WTC11 (cell line): ENCODE measurements at regions not wholly inside any gene's neighbourhood (a gene's known extent, or its start where the extent isn't known, plus 50 kb on each side); places are given as distances from the start of the nearest gene placed in this dataset.

Experiments
- ATAC-seq: fragments of 200-7000 bp; cut with Tn5 transposase; 2 replicates; pipeline ENCODE4 v1.10.0; 2021; ENCODE audit warnings: mild to moderate bottlenecking, moderate library complexity
- CTCF ChIA-PET: fragments of 300-600 bp; sonication (Branson Sonifier 250); formaldehyde crosslinking; loops from one replicate; lab custom pipeline; 2021; ENCODE audit warnings: antibody characterized with exemption; lab: Charles Lee
- POLR2A ChIA-PET: fragments of 350-600 bp; sonication (Branson Sonifier 250); formaldehyde crosslinking; loops from one replicate; lab custom pipeline; 2021; ENCODE audit warnings: antibody characterized with exemption; lab: Charles Lee
- DNase-seq: peaks from one replicate; pipeline ENCODE4 v3.0.0; 2021; ENCODE audit warnings: low spot score
- H3K27ac Mint-ChIP-seq: 2 replicates; pipeline ENCODE4 v1.8.0; 2021; ENCODE audit warnings: mixed read lengths
- H3K27me3 Mint-ChIP-seq: 2 replicates; pipeline ENCODE4 v1.8.0; 2021; ENCODE audit warnings: low read depth, mild to moderate bottlenecking, moderate library complexity, mixed read lengths
- H3K36me3 Mint-ChIP-seq: 2 replicates; pipeline ENCODE4 v1.8.0; 2021; ENCODE audit warnings: mixed read lengths
- H3K4me1 Mint-ChIP-seq: 2 replicates; pipeline ENCODE4 v1.8.0; 2022; ENCODE audit warnings: mixed read lengths
- H3K4me3 Mint-ChIP-seq: 2 replicates; pipeline ENCODE4 v1.8.0; 2021; ENCODE audit warnings: mild to moderate bottlenecking, moderate library complexity, mixed read lengths
- H3K9me3 Mint-ChIP-seq: 2 replicates; pipeline ENCODE4 v1.8.0; 2021; ENCODE audit warnings: mixed read lengths
- CTCF ChIP-seq: fragments of 200-600 bp; IDR thresholded peaks from 2 replicates; pipeline ENCODE4 v1.8.0; 2022; ENCODE audit warnings: antibody characterized with exemption
- GTF2I ChIP-seq: fragments of 250-450 bp; sonication (Bioruptor Pico); conservative IDR thresholded peaks from 2 replicates; pipeline ENCODE4 v1.4.0; 2021; ENCODE audit warnings: mild to moderate bottlenecking
- HMGA2 ChIP-seq: fragments of 250-450 bp; sonication (Bioruptor Pico); IDR thresholded peaks from 2 replicates; pipeline ENCODE4 v1.4.0; 2021; ENCODE audit warnings: mild to moderate bottlenecking, moderate library complexity
- JUN ChIP-seq: sonication (generic); formaldehyde crosslinking; IDR thresholded peaks from 2 replicates; pipeline ENCODE4 v1.8.0; 2023; ENCODE audit warnings: mild to moderate bottlenecking, missing genetic modification reagents
- NFYB ChIP-seq: sonication (generic); formaldehyde crosslinking; conservative IDR thresholded peaks from 2 replicates; pipeline ENCODE4 v1.8.0; 2022; ENCODE audit warnings: low read depth, missing genetic modification reagents
- NR1H2 ChIP-seq: sonication (generic); formaldehyde crosslinking; IDR thresholded peaks from 2 replicates; pipeline ENCODE4 v1.9.0; 2021; ENCODE audit warnings: mild to moderate bottlenecking, moderate library complexity, missing genetic modification reagents
- NR2C2 ChIP-seq: sonication (generic); formaldehyde crosslinking; IDR thresholded peaks from 2 replicates; pipeline ENCODE4 v1.8.0; 2022; ENCODE audit warnings: mild to moderate bottlenecking, missing genetic modification reagents
- TCF7 ChIP-seq: sonication (generic); formaldehyde crosslinking; IDR thresholded peaks from 2 replicates; pipeline ENCODE4 v1.8.0; 2022; ENCODE audit warnings: mild to moderate bottlenecking, low read depth, missing genetic modification reagents, moderate library complexity
- TEAD1 ChIP-seq: sonication (generic); formaldehyde crosslinking; IDR thresholded peaks from 2 replicates; pipeline ENCODE4 v1.8.0; 2022; ENCODE audit warnings: mild to moderate bottlenecking, missing genetic modification reagents
- USF1 ChIP-seq: sonication (generic); formaldehyde crosslinking; IDR thresholded peaks from 2 replicates; pipeline ENCODE4 v1.8.0; 2022; ENCODE audit warnings: mild to moderate bottlenecking, missing genetic modification reagents
- ZNF138 ChIP-seq: sonication (generic); formaldehyde crosslinking; conservative IDR thresholded peaks from 2 replicates; pipeline ENCODE4 v1.8.1; 2022; ENCODE audit warnings: mild to moderate bottlenecking, moderate library complexity, missing genetic modification reagents
- ZNF281 ChIP-seq: sonication (generic); formaldehyde crosslinking; IDR thresholded peaks from 2 replicates; pipeline ENCODE4 v1.8.0; 2023; ENCODE audit warnings: mild to moderate bottlenecking, missing genetic modification reagents
- TF ChIP-seq, protein P1 (sequence below): sonication (generic); formaldehyde crosslinking; IDR thresholded peaks from 2 replicates; pipeline ENCODE4 v1.8.1; 2022; ENCODE audit warnings: low read depth, mild to moderate bottlenecking, moderate library complexity, missing genetic modification reagents, borderline replicate concordance
- TF ChIP-seq, protein P2 (sequence below): sonication (generic); formaldehyde crosslinking; IDR thresholded peaks from 2 replicates; pipeline ENCODE4 v1.8.1; 2023; ENCODE audit warnings: mild to moderate bottlenecking, missing genetic modification reagents, moderate library complexity
- TF ChIP-seq, protein P3 (sequence below): fragments of 250-450 bp; sonication (Bioruptor Pico); IDR thresholded peaks from 2 replicates; pipeline ENCODE4 v2.1.2; 2022; ENCODE audit warnings: mild to moderate bottlenecking, moderate library complexity

DNA sequence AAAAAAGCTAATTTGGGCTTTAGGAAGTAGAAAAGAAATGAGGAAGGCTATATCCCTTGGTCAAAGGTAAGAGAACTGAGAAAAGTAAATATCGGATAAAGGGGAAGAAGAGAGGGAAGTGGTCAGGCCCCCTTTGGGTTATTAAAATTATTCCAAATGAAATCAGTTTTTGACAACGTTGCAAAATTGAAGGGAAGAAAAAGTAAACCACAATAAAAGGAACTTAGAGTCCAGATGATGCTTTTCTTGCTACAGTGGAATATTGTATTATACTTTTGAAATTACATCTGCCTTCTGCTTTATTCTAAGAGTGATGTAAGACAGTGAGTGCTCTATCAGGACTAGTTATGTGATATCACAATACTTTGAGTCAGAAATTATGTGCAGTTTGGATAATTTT is 59.4 kb upstream of the RBPJ start:
- Mint-ChIP-seq H3K27ac (no peak overlapping the region), H3K4me3 (no peak overlapping the region), H3K27me3 (no peaks in the 10 kb centered on the region), H3K9me3 (peaks cover 23% of the 10 kb centered on the region), H3K36me3 (peaks cover 11% of the 10 kb centered on the region; the same call in 1 of the 2 replicates), H3K4me1 (peaks cover 9% of the 10 kb centered on the region)
- TF ChIP-seq JUN = no peak
- TF ChIP-seq, protein P1, sequence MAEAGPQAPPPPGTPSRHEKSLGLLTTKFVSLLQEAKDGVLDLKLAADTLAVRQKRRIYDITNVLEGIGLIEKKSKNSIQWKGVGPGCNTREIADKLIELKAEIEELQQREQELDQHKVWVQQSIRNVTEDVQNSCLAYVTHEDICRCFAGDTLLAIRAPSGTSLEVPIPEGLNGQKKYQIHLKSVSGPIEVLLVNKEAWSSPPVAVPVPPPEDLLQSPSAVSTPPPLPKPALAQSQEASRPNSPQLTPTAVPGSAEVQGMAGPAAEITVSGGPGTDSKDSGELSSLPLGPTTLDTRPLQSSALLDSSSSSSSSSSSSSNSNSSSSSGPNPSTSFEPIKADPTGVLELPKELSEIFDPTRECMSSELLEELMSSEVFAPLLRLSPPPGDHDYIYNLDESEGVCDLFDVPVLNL (CRISPR knock-in tag) = no peak
- ChIA-PET CTCF (no interaction called here), POLR2A (interaction anchor here (0.5 kb wide), 1 partner anchor 93 kb away, joined by 5 read pairs; no protein-coding TSS in a partner anchor)
- DNase-seq = no peak
- ATAC-seq = no peak

GRCh38 chr4:26263165-26263564 is 57.6 kb upstream of the RBPJ start:
- Mint-ChIP-seq H3K36me3 (peaks cover 11% of the 10 kb centered on the region; the same call in 1 of the 2 replicates), H3K27ac (no peak overlapping the region), H3K4me3 (no peak overlapping the region), H3K4me1 (peaks cover 15% of the 10 kb centered on the region), H3K27me3 (no peaks in the 10 kb centered on the region), H3K9me3 (peaks cover 23% of the 10 kb centered on the region)
- ChIA-PET POLR2A (no interaction called here), CTCF (no interaction called here)
- ATAC-seq (peak; percentile 95), DNase-seq (peak; percentile 31)
- TF ChIP-seq USF1 = peak; percentile 88
- peak; percentile 85 for TF ChIP-seq NFYB (CRISPR knock-in tag)
- TF ChIP-seq ZNF281 (CRISPR knock-in tag) = no peak
- no peak for TF ChIP-seq HMGA2 (CRISPR knock-in tag)
- TF ChIP-seq TEAD1 (CRISPR knock-in tag) = no peak
- no peak for TF ChIP-seq NR1H2 (CRISPR knock-in tag)
- TF ChIP-seq, protein P2, sequence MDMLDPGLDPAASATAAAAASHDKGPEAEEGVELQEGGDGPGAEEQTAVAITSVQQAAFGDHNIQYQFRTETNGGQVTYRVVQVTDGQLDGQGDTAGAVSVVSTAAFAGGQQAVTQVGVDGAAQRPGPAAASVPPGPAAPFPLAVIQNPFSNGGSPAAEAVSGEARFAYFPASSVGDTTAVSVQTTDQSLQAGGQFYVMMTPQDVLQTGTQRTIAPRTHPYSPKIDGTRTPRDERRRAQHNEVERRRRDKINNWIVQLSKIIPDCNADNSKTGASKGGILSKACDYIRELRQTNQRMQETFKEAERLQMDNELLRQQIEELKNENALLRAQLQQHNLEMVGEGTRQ (CRISPR knock-in tag) = peak; percentile 92

GRCh38 chr4:26264109-26264508 is 56.7 kb upstream of the RBPJ start:
- H3K9me3 Mint-ChIP-seq = peaks cover 19% of the 10 kb centered on the region
- POLR2A ChIA-PET = no interaction called here
- H3K4me3 Mint-ChIP-seq = no peak overlapping the region
- H3K27me3 Mint-ChIP-seq = no peaks in the 10 kb centered on the region
- 0 out of 2 replicates have a peak, but pooled peaks have one; percentile 38 for TF ChIP-seq HMGA2 (CRISPR knock-in tag)
- no peak for TF ChIP-seq ZNF138 (CRISPR knock-in tag)
- no peak for TF ChIP-seq TCF7 (CRISPR knock-in tag)
- TF ChIP-seq, protein P3, sequence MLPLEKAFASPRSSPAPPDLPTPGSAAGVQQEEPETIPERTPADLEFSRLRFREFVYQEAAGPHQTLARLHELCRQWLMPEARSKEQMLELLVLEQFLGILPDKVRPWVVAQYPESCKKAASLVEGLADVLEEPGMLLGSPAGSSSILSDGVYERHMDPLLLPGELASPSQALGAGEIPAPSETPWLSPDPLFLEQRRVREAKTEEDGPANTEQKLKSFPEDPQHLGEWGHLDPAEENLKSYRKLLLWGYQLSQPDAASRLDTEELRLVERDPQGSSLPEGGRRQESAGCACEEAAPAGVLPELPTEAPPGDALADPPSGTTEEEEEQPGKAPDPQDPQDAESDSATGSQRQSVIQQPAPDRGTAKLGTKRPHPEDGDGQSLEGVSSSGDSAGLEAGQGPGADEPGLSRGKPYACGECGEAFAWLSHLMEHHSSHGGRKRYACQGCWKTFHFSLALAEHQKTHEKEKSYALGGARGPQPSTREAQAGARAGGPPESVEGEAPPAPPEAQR (CRISPR knock-in tag) = no peak
- TF ChIP-seq CTCF = no peak
- TF ChIP-seq GTF2I (CRISPR knock-in tag) = no peak
- TF ChIP-seq NR2C2 = no peak
- DNase-seq (no peak), ATAC-seq (no peak)
- H3K36me3 Mint-ChIP-seq = peaks cover 9% of the 10 kb centered on the region; the same call in 1 of the 2 replicates
- peaks cover 23% of the 10 kb centered on the region for H3K4me1 Mint-ChIP-seq
- H3K27ac Mint-ChIP-seq = no peak overlapping the region
- CTCF ChIA-PET = no interaction called here
